Ovary (tissue), 3 donors: ENCODE measurements at regions not wholly inside any gene's neighbourhood (a gene's known extent, or its start where the extent isn't known, plus 50 kb on each side); places are given as distances from the start of the nearest gene placed in this dataset.

Source experiments
- EP300 ChIP-seq: sonication (generic); formaldehyde crosslinking; IDR thresholded peaks from one replicate; pipeline ENCODE4 v1.6.1; 2017; ENCODE audit warnings: antibody characterized with exemption
- POLR2A ChIP-seq: fragments of 450-650 bp; IDR thresholded peaks from one replicate; pipeline ENCODE4 v1.6.1; 2017; ENCODE audit warnings: antibody characterized with exemption, mild to moderate bottlenecking, moderate library complexity
- TF ChIP-seq, protein P1 (sequence below), 3 donors: fragments of 450-650 bp in 2 of 3; fragments of 200-600 bp in 1 of 3; IDR thresholded peaks; one replicate each; pipeline versions ENCODE4 v1.5.1 to v1.8.0; 2016 to 2022; ENCODE audit warnings: antibody characterized with exemption in 3 of 3, mild to moderate bottlenecking in 1 of 3
- donor health status: DM: no; HTN: no; CAD: no.

DNA sequence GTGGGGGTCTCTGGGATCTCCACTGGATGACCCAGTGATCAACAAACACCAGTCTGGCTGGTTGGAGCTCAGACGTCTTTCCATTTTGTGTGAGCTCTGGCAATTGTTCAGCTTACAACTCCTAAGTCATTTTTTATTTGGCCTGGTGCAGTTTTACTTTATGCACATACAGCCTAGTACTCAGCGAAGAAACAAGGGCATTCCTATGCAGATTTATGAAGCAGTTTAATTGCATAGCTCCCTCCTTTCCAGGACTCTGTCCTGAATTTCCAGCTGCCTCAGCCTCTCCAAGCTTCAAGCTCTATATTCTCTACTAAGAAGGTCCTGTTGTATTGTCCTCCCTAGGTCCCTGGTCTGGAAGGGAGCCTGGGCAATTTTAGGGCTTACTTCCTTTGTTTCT is 145.6 kb upstream of the GALNT17 start:
- no peak for TF ChIP-seq POLR2A
- TF ChIP-seq, protein P1, sequence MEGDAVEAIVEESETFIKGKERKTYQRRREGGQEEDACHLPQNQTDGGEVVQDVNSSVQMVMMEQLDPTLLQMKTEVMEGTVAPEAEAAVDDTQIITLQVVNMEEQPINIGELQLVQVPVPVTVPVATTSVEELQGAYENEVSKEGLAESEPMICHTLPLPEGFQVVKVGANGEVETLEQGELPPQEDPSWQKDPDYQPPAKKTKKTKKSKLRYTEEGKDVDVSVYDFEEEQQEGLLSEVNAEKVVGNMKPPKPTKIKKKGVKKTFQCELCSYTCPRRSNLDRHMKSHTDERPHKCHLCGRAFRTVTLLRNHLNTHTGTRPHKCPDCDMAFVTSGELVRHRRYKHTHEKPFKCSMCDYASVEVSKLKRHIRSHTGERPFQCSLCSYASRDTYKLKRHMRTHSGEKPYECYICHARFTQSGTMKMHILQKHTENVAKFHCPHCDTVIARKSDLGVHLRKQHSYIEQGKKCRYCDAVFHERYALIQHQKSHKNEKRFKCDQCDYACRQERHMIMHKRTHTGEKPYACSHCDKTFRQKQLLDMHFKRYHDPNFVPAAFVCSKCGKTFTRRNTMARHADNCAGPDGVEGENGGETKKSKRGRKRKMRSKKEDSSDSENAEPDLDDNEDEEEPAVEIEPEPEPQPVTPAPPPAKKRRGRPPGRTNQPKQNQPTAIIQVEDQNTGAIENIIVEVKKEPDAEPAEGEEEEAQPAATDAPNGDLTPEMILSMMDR (IDR thresholded peaks at IDR 0.05): no peak
- TF ChIP-seq EP300: no peak
